ENCODE measurements at regions not wholly inside any gene's neighbourhood (a gene's known extent, or its start where the extent isn't known, plus 50 kb on each side); places are given as distances from the start of the nearest gene placed in this dataset.
"Not testable (repeated sequence)": the region's sequence is repeated elsewhere in the genome, so short reads cannot be mapped to it uniquely, and the experiment has no call there.

DNA sequence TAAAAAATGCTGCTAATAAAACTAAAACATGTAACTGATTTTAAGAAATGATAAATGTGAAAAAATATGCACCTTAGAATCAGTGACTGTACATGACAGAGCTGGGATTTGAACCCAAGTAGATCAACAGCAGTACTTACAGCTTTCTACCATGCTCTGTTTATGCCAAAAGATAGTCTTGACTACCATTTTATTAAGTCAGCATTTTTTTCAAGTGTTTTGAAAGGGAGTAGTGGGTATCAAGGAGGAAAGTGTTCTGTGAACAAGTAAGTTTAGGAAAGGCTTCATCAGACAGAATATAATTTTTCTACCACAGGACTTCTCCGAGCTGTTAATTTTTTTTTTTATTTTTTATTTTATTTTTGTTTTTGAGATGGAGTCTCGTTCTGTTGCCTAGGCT is 180.4 kb upstream of the GLRA1 start:
- DNase-seq: no peak

DNA sequence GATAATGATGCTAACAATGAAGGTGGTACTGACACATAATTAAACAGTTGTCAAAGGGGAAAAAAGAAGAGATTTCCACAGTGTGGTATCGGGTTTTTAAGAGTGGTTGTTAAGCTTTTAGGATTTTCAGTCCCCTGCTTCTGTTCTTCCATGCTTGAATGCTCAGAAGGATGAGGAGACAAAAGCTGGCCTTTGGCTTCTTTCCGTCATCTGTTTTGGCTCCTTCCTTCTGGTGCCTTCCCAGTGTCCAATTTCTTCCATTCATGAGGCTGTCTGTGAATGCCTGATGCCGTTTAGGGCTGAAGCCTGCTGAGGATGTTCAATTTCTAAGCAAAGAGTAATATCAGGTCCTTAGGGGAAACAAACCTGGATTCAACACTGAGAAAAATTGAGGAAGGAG is 179.6 kb upstream of the GLRA1 start:
- no peak for DNase-seq

DNA sequence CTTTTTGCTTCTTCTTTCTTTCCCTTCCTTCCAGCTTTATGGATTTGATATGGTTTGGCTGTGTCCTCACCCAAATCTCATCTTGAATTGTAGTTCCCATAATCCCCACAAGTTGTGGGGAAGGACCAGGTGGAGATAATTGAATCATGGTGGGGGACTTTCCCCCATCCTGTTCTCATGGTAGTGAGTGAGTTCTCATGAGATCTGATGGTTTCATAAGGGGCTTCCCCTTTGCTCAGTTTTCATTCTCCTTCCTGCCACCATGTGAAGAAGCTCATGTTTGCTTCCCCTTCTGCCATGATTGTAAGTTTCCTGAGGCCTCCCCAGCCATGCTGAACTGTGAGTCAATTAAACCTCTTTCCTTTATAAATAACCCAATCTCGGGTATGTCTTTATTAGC is 178.3 kb upstream of the GLRA1 start:
- DNase-seq: not testable (repeated sequence)

DNA sequence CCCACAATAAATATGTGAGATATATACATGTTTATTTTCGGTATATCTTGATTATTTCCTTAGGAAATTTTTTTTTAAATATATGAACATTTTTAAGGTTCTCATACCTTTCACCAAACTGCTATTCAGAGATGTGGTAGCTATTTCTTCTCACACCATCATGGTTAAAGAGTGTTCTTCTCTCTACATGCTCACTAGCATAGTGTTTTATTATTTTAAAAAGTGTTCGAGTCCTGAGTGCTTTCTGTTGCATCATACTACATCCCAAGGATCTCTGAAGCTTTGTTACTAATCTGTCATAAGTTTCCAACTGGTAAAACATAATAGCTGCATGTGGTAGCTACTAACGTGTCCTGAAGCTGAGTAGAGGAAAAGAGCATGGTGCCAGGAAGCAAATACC is 177.4 kb upstream of the GLRA1 start:
- no peak for DNase-seq

DNA sequence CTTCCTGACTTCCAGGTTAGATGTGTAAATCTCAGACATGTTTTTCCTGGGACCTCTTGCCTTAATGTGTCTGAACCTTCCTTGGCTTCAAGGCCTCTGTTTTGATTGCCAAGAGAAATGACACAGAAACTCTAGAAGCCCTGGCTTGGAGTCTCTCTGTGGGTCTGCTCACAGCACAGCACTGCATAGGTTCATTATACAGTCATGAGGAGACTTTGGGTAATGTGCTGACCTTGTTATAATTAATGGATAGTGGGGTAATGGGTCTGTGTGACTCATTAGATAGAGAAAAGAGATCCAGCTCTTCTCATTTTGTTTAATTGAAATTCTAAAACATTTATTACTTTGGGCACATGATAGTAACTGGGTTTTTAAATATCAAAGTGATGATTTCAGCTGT is 175.8 kb upstream of the GLRA1 start:
- DNase-seq: no peak

DNA sequence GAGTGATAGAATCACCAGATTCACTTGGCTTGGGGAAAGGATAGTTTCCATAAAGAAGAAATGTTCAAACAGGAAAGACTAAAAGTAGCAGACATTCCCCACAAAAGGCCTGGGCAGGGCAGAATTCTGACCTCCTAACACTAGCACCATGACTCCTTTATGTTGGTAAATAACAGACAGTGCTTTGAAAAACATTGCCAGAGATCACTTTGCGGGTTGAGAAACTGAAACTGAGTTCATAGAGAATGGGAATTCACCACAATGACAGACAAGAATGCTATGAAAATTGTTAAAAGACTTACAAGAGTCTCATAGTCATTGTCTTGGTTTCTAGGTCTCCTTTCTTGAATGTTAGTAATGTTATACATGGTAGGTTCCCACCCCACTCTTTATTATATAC is 172.5 kb upstream of the GLRA1 start:
- no peak for DNase-seq

DNA sequence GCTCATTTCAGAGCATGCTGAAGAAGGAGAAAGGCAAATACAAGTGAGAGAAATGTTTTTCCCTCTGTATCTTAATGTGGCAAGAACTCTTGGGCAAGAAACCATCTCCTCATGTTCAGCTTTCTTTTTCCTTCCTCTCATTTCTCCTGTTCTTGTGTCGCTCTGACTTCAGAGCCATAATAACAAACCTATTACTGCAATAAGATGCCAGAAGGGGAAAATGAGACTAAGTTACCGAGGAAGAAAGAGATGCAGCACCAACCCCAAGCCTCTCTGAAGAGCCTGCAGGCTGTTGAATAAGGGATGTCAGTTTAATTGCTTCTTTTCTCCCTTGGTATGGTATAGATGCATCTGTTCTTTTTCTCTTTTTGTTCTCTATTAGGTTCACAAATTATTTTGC is 170.1 kb upstream of the GLRA1 start:
- no peak for DNase-seq

DNA sequence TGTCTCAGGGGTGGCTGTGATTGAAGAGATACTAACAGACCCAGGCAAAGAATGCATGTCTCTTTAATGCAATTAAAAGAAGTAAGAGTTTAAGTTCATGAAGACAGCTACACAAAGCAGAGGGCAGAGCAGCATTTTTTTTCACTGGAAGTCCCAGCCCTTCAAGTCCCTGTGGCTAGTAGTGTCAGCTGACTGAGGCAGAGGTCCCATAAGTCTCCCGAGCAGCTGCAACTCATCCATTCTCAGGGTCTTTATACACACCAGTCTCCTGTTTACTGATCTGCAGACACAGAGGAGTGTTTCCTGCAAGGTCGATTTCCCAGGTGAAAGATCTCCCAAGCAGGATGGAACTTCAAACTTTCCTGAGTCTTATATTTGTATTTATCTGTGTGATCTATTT is 169.4 kb upstream of the GLRA1 start:
- no peak for DNase-seq

DNA sequence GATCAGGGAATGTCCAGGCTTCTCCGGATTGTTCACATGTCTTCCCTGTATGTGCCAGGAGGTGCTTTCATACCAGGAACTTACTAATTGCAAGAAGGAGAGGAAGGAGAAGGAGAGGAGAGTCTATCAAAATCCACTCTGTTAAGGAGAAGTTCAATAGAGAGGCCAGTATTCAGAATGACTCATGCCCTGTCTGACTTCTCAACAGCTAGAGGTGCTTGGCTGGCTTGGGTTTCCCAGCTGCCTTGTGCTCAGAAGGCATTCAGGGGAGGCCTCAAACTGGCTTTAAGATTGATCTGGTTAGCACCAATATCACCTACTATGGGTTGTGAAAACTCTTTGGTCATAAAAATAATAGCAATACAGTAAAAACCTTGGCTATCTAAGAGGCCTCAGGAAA is 167.9 kb upstream of the GLRA1 start:
- DNase-seq: no peak

DNA sequence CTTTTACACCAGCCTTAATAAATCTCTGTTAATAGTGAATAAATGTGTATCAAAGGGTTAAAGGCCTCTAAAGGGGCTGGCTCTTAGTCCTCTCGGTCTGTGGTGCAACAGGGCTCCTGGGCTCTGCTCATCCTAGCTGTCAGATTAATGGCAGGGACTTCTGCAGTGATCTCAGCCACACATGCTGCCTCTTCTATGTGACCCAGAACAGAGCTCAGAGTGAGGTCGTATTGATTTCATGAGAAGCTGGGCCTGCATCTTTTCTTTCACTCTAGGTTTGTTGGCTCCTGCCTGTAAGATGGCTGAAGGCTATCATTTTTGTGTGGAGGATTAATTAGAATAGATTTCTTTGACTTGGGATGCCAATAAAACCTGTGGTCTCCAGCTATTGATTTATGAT is 165.0 kb upstream of the GLRA1 start:
- no peak for DNase-seq

DNA sequence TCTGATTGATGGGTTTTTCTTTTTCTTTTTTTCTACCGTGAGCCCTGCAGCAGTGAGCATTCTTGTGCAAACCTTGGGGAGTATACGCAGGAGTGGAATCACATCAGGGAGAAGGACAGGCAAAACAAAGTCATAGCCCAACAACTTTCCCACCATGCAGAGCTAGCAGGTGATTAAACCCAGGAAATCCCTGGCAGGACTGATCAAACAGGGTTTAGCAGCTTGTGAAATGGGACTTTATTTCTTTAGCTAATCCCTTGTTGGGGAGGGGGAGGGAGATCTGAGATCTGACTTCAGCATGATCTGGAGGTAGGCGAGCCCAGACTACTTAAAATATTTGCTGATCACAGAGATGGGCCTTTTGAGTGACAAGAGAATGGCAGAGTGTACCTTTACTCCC is 162.0 kb upstream of the GLRA1 start:
- DNase-seq: no peak

DNA sequence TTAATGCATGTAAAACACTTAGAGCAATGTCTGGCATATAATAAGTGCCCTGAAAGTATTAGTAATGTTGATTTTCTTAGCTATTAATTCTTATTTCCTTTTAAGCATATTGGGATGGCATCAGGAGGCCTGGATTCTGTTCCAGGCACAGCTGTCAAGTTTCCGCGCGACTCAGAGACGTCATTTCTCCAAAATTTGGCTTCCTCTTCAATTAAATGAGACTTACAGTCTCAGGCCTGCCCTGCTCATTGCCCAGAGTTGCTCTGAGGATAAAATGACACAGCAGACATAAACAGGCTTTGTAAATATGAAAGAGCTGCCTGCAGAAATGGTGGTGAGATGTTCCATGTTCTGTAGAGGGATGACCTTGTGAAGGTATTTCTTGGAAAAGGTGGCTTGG is 159.8 kb upstream of the GLRA1 start:
- no peak for DNase-seq

DNA sequence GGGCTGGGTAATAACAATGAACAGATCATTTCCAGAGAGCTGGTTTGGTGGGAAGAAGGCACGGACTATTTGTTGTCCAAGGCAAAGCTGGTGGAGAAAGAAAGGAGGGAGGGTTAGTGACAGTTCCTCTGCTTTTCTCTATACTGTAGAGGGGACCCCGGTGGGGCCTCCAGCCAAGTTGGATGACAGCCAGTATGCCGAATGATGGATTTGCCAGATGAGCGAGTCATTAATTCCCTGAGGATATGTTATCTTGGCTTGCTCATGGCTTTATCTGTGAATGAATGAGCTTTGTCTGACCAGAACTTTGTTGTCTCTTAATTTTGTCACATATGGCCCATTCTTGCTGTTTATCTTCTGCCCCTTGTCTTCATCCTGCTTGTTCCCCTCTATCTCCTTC is 158.6 kb upstream of the GLRA1 start:
- DNase-seq: no peak

DNA sequence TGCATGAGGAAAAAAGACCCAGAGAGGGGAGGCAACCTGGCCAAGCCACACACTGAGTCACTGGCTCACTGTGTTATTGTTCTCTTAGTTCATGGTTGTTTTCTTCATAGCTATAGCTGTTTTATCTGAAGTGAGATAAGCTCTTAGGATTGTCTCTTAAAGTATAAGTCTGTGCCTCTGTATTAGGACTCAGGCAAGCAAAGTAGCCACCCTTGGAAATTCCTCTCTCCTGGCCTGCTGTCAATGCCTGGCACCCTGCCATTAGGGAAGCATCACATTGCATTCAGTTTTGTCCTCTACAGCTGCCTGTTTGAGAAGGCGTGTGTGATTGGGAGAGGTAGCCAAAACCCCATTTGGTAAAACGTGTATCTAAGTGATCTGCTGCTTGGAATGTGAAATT is 147.4 kb upstream of the GLRA1 start:
- DNase-seq: no peak

DNA sequence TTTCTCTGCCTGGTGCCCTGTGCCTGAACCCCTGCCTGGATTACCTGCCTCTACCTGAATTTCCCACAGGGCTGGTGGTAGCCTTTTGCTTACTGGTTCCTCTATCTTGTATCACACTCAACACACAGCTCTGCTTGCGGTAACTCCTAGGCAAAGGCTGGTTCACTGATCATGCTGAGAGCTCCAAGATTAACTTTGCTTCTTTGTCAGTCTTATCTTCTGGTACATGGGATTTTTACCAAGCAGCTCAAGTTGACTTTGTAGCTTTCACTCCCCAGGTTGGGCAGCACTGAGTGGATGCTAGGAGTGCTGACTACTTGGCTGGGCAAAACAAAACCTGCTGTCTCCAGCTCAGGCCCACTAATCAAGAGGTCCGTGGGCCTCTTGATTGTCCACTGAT is 145.9 kb upstream of the GLRA1 start:
- no peak for DNase-seq

DNA sequence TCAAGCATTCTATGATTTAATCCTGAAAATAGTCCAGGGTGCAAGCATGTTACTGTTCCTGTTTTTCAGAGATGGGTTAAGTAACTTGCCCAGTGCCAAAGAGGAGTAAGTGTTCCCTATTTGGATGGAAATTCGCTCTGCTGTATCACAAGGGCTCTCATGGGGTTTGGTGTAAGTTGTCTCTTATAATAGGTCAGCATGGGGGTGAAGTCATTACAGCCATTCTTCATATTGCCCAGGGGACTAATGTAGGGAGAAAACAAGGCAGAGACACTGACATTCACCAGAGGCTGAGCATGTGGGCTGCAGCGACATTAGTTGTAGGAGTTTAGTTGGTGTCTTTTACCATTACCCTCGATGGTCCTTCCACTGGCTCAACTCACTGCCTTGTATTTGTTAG is 142.1 kb upstream of the GLRA1 start:
- no peak for DNase-seq

DNA sequence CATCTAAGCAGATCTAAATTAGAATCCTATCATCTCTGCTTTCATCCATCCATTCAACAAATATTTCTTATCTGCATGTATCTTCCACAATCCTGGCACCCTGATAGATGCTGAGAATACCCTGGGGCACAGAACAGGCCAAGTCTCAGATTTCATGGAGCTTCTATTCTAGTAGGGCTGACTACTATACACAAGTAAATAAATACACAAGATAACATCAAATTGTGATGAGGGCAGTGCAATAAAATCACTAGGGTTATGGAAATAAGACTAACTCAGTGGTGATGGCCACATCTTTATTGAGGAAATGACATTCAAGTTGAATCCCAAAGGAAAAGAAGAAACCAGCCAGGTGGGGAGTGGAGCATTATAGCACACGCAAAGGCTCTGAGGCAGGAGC is 138.4 kb upstream of the GLRA1 start:
- no peak for DNase-seq

DNA sequence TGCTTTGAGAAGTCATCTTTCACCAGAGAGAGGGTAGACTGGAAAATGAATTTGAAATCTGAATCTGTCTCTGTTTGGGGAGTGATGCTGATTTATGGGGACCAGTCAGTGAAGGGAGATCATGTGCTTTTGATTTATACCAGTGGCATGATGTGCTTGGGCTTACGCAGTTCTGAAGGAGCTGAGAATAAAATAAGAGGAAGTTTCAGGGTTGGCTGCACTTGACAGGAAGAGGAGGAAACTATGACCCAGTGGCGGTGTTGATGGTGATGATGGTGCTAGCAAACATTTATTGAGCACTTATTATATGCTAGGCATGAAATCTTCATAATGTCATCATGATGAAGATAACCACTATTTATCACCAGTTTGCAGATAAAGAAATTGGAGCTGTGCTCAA is 136.4 kb upstream of the GLRA1 start:
- no peak for DNase-seq

DNA sequence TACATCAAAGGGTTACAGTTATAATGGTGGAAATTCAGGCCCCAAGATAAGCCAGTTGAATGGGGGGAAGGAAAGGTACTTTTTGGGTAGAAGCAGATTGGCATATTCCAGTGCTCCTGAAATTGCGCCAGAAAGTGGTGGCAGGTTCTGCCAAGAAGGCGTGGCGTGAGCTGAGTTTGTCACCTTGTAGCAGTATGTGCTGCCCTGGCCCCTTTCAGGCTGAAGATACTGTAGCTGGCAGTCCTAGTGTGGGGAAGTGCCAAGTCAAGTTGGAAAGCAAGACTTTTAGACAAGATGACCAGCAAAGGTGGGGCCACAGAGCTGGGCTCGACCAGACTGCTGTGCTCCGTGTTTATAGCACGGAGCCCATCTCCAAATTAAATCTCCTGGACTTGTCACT is 133.6 kb upstream of the GLRA1 start:
- no peak for DNase-seq

DNA sequence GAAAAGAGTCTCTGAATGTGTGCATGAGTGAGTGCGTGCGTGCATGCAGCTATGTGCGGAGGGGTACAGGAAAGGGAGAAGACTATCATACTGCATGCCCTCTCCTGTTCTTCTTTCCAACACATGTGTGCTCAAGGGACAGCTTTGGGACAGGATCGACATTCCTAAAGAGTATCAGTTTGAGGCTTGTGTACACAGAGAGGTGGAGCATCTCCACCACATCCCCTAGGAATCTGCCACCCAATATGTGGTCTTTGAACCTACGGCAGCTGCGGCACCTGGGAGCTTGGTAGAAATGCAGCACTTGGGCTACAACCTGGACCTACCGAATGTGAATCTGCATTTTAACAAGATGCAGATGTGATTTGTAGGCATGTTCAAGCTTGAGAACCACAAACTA is 132.3 kb upstream of the GLRA1 start:
- no peak for DNase-seq

DNA sequence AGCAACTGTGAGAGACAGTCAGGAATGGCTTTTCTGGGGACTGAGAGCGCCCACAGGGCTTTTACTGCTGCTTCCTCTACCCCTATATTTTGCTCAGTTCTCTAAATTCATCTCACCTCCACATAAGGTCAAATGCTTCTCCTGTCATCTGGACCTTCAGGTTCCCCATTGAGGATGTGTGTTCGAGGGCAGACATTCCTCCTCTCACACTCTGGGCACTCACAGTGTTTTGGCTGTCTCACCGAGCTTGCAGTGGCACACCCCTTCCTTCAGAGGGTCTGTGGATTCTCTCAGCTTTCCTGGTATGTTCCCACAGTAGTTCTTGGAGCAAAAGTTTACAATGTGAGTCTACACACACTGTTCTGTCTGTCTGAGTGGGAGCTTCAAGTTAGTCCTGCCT is 127.8 kb upstream of the GLRA1 start:
- DNase-seq: no peak

DNA sequence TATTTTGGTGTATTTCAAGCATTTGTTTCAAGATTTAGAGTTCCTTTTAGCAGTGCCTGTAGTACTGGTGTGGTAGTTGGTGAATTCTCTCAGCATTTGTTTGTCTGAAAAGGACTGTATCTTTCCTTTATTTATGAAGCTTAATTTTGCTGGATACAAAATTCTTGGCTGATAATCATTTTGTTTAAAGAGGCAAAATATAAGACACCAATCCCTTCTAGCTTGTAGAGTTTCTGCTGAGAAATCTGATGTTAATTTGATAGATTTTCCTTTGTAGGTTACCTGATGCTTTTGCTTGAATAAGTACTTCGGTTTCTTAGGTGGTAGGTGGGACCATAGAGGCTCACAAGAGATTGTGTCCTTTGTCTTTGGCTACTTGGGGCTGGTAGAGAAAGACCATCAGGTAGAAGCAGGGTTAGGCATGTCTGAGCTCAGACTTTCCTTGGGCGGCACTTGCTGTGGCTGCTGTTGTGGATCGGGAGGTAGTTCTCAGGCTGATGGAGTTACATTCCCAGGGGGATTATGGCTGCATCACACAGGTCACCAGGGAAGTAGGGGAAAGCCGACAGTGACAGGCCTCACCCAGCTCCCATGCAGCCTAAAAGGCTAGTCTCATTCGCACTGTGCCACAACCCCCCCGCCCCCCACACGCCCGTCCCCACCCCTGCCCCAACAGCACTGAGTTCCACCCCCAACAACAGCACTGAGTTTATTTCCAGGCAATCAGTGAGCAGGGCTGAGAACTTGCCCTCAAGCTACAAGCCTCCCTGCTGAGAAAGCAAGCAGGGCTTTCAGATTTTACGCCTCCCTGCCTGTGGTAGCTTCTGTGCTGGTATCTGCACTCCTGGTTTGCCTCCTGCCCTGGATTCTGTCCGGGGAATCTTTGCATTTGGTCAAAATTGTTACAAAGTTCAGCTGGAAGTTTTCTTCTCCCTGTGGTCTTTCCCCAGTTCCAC is 127.1 kb upstream of the GLRA1 start:
- DNase-seq: no peak

DNA sequence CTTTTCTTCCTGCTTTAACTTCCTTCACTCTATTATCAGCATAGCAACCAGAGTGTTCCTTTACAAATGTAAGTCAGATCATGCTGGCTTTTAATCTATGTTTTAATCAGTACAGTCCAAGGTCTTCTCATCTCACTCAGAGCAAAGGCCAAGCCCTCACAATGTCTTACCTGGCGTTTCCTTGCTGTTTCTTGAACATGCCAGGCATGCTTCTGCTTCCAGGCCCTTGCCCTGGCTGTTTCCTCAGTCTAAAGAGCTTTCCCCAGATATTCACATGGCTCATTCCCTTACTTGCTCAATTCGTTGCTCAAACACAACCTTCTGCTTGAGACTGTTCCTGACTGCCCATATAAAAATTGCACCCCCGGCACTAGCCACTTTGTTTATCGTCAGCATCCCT is 121.7 kb upstream of the GLRA1 start:
- DNase-seq: no peak

DNA sequence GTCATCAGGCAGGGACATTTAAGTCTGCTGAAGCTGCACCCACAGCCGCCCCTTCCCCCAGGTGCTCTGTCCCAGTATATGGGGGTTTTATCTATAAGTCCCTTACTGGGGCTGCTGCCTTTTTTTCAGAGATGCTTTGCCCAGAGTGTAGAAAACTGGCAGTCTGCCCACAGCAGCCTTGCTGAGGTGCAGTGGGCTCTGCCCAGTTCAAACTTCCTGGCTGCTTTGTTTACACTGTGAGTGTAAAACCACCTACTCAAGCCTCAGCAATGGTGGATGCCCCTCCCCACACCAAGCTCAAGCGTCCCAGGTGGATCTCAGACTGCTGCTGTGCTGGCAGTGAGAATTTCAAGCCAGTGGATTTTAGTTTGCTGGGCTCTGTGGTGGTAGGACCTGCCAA is 114.2 kb upstream of the GLRA1 start:
- DNase-seq: not testable (repeated sequence)

DNA sequence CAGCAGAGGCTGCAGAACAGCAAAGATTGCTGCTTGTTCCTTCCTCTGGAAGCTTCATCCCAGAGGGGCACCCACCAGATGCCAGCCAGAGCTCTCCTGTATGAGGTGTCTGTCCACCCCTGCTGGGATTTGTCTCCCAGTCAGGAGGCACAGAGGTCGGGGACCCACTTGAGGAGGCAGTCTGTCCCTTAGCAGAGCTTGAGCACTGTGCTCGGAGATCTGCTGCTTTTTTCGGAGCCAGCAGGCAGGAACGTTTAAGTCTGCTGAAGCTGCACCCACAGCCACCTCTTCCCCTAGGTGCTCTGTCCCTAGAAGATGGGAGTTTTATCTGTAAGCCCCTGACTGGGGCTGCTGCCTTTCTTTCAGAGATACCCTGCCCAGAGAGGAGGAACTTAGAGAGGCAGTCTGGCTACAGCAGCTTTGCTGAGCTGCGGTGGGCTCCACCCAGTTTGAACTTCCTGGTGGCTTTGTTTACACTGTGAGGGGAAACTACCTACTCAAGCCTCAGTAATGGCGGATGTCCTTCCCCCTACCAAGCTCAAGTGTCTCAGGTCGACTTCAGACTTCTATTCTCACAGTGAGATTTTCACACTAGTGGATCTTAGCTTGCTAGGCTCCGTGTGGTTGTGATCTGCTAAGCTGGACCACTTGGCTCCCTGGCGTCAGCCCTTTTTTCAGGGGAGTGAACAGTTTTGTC is 101.8 kb upstream of the GLRA1 start:
- not testable (repeated sequence) for DNase-seq
